Activated T-helper 1 cell treated with anti-CD3 and anti-CD28 coated beads, Interleukin-12 subunit alpha, Interleukin-12 subunit beta, Interleukin-2, Interleukin-4 antibody, amounts not matched to agents 30 ng/mL and 10 ng/mL and 1 ng/mL, durations not matched to agents 14 hours and 24 hours and 36 hours (primary cell): ENCODE measurements at regions not wholly inside any gene's neighbourhood (a gene's known extent, or its start where the extent isn't known, plus 50 kb on each side); places are given as distances from the start of the nearest gene placed in this dataset.

Experiments used
- DNase-seq: peaks from one replicate; pipeline ENCODE4 v3.0.0; 2021; ENCODE audit warnings: low spot score
- H3K27ac Mint-ChIP-seq: one replicate; pipeline ENCODE4 v1.8.0; 2021; ENCODE audit warnings: mild to moderate bottlenecking, mixed read lengths
- H3K27me3 Mint-ChIP-seq: one replicate; pipeline ENCODE4 v1.8.0; 2022; ENCODE audit warnings: mild to moderate bottlenecking, moderate library complexity, mixed read lengths; ENCODE audit not compliant: insufficient read depth
- H3K36me3 Mint-ChIP-seq: one replicate; pipeline ENCODE4 v1.8.0; 2021; ENCODE audit warnings: low read depth, mixed read lengths
- H3K4me1 Mint-ChIP-seq: one replicate; pipeline ENCODE4 v1.8.0; 2021; ENCODE audit warnings: low read depth, mixed read lengths
- H3K4me3 Mint-ChIP-seq: one replicate; pipeline ENCODE4 v1.8.0; 2021; ENCODE audit warnings: mild to moderate bottlenecking, moderate library complexity, mixed read lengths
- H3K9me3 Mint-ChIP-seq: one replicate; pipeline ENCODE4 v1.8.0; 2021; ENCODE audit warnings: mixed read lengths
- intact Hi-C: fragments of 100-400 bp; cut with micrococcal nuclease; formaldehyde crosslinking; loops from one replicate; pipeline ENCODE4 v1.15.1; 2024

DNA sequence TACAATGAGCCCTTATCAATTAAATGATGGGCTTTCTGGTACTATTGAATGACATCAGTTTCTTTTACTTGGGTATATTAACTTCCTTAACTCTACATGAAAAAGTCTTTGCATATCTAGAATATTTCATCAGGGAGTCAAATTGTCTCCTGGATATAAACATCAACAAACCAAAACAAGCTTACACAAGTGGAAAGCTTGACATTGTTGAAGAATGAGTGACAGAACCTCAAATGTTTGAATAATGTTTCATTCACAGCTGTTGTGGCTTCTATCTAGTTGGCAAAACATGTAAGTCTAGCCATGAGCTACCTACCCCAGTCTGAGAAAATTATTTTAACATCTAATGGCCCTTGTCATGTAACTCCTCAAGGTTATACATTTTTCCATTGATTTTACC, 604.8 kb upstream of the ADAMTS5 start:
- DNase-seq, result no peak
- no peaks in the 10 kb centered on the region for H3K36me3 Mint-ChIP-seq
- H3K9me3 Mint-ChIP-seq, result peaks cover 4% of the 10 kb centered on the region
- H3K27me3 Mint-ChIP-seq, result no peaks in the 10 kb centered on the region
- H3K4me1 Mint-ChIP-seq, result no peaks in the 10 kb centered on the region
- no peak overlapping the region for H3K4me3 Mint-ChIP-seq
- intact Hi-C loops, result no loop called here
- no peak overlapping the region for H3K27ac Mint-ChIP-seq

DNA sequence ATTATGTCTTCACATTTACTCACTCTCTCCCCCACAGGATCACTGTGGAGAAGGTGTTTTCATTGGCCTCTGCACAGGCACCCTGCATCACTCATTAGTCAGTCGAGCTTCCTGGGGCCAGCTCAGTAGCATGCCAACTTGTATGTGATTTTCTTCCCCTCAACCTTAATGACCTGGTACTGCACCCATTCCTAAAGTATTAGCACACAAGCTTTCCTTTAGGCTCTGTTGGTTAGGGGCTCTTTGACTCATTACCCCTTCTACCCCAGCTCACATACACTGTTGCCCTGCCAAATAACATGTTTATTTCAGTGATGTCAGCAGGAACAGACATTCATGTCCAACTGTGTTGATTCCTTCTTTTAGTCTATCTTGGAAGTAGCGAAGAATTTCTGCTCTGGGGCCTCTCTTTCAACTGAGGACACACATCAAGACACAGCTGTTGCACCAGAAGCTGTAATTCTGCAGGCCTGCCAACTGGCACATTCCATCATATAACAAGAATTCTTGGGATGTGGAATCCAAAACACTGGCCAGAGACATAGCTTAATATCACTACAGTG, 603.5 kb upstream of the ADAMTS5 start:
- H3K4me1 Mint-ChIP-seq, result no peaks in the 10 kb centered on the region
- H3K4me3 Mint-ChIP-seq, result no peak overlapping the region
- no peaks in the 10 kb centered on the region for H3K36me3 Mint-ChIP-seq
- H3K27me3 Mint-ChIP-seq, result no peaks in the 10 kb centered on the region
- no peak overlapping the region for H3K27ac Mint-ChIP-seq
- peaks cover 4% of the 10 kb centered on the region for H3K9me3 Mint-ChIP-seq
- intact Hi-C loops, result loop anchor here (1.0 kb wide), 1 partner anchor 25 kb away; no protein-coding TSS in a partner anchor
- no peak for DNase-seq

DNA sequence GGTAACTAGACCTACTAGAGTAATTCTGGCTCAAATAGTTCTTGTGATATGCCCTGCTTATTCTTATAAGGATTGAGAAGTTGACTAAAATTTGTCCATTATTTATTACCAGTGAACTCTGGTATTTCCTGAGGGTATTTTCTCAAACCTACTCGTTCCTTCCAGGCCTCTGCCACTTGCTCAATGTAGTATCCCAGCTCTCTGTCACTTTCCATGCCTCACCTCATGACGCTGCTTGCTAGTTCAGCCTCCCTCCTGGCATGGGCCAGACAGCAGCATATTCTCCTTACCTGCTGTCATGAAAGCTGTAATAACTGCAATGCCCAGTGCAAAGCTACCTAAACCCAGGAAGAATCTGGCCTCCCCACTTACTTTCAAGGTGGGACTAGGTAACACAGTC, 602.9 kb upstream of the ADAMTS5 start:
- no peak for DNase-seq
- intact Hi-C loops, result loop anchor here (1.0 kb wide), 1 partner anchor 25 kb away; no protein-coding TSS in a partner anchor
- Mint-ChIP-seq H3K9me3 (peaks cover 4% of the 10 kb centered on the region), H3K36me3 (no peaks in the 10 kb centered on the region), H3K27me3 (no peaks in the 10 kb centered on the region), H3K27ac (no peak overlapping the region), H3K4me1 (no peaks in the 10 kb centered on the region), H3K4me3 (no peak overlapping the region)

DNA sequence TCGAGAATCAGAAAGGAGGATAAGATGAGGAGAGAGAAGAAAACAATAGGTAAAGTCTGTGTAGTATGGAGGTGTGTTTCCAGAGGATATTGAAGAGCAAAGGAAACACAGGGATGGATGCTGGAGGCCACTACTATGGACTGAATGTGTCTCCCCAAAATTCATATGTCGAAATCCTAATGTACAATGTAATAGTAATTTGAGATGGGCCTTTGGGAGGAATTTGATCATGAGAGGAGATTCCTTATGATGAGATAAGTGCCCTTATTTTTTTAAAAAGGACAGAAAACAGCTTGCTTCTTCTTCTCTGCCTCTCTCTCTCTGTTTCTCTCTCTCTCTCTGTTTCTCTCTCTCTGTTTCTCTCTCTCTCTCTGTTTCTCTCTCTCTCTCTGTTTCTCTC, 602.2 kb upstream of the ADAMTS5 start:
- Mint-ChIP-seq H3K36me3 (no peaks in the 10 kb centered on the region), H3K9me3 (no peaks in the 10 kb centered on the region), H3K4me1 (no peaks in the 10 kb centered on the region), H3K4me3 (no peak overlapping the region), H3K27ac (no peak overlapping the region), H3K27me3 (no peaks in the 10 kb centered on the region)
- no peak for DNase-seq
- intact Hi-C loops, result no loop called here

DNA sequence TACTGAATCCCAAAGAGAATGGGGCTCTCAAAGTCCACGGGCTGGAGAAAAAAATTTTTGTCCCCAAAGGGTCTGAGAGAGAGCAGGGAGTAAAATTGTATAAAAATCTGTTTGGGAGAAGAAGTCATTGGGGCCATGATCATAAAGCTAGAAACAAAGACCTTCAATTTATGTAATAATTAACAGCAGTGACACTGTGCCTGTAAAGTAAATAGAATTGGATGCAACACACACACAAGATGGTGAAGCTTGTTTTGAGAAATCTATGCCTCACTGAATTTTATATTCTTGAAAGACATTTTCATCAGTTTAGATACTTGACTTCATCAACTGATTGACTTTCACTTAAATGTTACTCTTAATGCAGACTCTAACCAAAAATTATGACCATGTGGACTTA, 600.5 kb upstream of the ADAMTS5 start:
- intact Hi-C loops, result no loop called here

DNA sequence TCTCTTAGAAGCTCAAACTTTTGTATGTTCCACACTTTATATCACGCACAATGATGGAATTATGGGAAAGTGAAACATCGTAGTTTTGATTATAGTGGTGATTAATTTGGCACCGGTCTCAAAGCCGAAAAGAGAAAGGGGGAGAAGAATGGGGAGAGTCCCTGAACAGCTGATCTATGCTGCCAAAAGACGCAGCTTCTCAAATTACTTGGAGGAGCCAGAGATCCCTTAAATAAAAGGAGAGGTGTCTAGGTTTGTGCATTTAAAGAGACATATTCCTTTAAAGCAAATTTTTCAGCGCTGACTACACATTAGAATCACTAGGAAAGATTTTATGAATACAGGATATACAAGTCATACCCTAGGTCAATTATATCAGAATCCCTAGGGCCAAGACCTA, 599.6 kb upstream of the ADAMTS5 start:
- no peaks in the 10 kb centered on the region for H3K36me3 Mint-ChIP-seq
- no peaks in the 10 kb centered on the region for H3K27me3 Mint-ChIP-seq
- DNase-seq, result no peak
- H3K27ac Mint-ChIP-seq, result no peak overlapping the region
- H3K4me3 Mint-ChIP-seq, result no peak overlapping the region
- H3K9me3 Mint-ChIP-seq, result no peaks in the 10 kb centered on the region
- no peaks in the 10 kb centered on the region for H3K4me1 Mint-ChIP-seq
- intact Hi-C loops, result no loop called here

More for the DNA sequence above, 600.5 kb upstream of the ADAMTS5 start:
- Mint-ChIP-seq H3K36me3 (no peaks in the 10 kb centered on the region), H3K9me3 (no peaks in the 10 kb centered on the region), H3K27ac (no peak overlapping the region), H3K4me3 (no peak overlapping the region), H3K4me1 (no peaks in the 10 kb centered on the region), H3K27me3 (no peaks in the 10 kb centered on the region)
- no peak for DNase-seq

DNA sequence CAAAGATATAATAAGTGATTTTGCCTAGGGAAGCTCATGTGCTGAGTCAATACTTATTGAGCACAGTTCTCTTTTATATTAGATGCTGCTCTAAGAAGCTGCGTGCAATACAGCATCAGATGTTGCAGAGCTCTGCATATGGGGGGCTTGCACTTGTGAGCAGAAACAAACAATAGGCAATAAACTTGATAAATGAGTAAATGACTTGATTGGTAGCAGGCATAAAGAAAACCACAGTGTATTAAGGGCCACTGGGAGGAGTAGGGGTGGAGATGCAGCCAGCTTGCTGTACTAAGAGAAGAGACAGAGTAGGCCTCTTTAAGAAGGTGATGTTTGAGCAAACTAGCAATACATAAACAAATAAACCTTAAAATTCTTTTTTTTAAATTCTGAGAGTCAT, 598.5 kb upstream of the ADAMTS5 start:
- intact Hi-C loops, result loop anchor here (2.0 kb wide), 1 partner anchor 715 kb away; no protein-coding TSS in a partner anchor
- Mint-ChIP-seq H3K9me3 (no peaks in the 10 kb centered on the region), H3K27ac (no peak overlapping the region), H3K27me3 (no peaks in the 10 kb centered on the region), H3K4me1 (no peaks in the 10 kb centered on the region), H3K36me3 (no peaks in the 10 kb centered on the region), H3K4me3 (no peak overlapping the region)
- DNase-seq, result no peak

DNA sequence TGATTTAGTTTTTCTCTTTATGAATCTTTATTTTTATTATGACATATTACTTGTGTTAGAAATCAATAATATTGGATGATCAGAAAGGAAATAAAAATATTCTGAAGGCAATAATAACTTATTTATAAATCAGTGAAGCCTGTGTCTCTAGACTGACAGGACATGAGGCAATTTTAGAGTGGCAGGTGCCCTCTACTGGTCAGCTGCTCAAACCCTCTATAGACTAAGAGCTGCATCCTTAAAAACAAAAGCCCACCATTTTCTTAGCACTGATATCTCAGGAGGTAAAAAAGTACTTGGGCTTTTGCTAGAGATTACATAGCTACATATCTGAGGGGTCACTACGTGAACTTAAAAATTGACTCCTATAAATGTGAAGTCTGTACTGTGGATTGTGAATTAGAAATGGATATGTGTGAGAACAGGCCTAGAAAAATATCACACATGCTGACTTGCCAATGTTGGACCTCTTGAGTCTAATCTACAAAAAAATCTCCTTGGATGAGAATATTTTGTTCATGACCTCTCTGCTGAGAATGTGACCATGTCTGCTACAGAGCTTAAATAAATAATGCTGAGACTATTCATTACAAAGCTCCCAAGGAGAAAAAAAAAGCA, 597.9 kb upstream of the ADAMTS5 start:
- DNase-seq, result no peak
- intact Hi-C loops, result loop anchor here (2.0 kb wide), 1 partner anchor 714 kb away; no protein-coding TSS in a partner anchor
- no peak overlapping the region for H3K4me3 Mint-ChIP-seq

DNA sequence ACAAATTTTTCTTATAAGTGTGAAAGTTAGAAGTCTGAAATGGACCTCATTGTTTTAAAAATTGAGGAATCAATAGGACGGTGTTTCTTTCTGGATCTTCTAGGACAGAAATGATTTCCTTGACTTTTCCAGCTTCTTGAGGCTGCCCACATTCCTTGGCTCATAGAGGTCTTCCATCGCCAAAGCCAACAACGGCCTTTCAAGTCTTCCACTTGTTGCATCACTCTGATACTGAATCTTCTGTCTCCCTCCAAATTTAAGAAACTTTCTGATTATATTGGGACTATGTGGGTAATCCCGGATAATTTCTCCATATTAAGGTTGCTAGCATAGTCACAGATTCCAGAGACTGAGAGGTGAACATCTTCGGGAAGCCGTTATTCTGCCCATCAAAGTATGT, 595.4 kb upstream of the ADAMTS5 start:
- no peak for DNase-seq
- Mint-ChIP-seq H3K36me3 (no peaks in the 10 kb centered on the region), H3K9me3 (no peaks in the 10 kb centered on the region), H3K27ac (no peak overlapping the region), H3K4me1 (no peaks in the 10 kb centered on the region), H3K27me3 (no peaks in the 10 kb centered on the region), H3K4me3 (no peak overlapping the region)
- intact Hi-C loops, result no loop called here

More for the DNA sequence above, 597.9 kb upstream of the ADAMTS5 start:
- Mint-ChIP-seq H3K27ac (no peak overlapping the region), H3K36me3 (no peaks in the 10 kb centered on the region), H3K4me1 (no peaks in the 10 kb centered on the region), H3K9me3 (no peaks in the 10 kb centered on the region), H3K27me3 (no peaks in the 10 kb centered on the region)

DNA sequence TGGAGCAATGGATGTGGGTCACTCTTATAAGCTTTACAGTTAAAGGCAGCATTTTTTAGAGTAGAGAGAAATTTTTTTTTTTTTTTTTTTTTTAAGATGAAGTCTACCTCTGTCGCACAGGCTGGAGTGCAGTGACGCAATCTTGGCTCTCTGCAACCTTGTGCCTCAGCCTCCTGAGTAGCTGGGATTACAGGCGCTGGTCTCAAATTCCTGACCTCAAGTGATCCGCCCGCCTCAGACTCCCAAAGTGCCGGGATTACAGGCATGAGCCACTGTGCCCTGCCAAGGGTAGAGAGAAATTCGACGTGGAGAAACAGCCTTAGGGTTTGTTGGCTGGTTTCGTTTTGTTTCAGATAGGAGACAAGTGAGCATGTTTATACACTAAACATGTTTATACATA, 594.2 kb upstream of the ADAMTS5 start:
- Mint-ChIP-seq H3K4me3 (no peak overlapping the region), H3K27me3 (no peaks in the 10 kb centered on the region), H3K27ac (no peak overlapping the region), H3K4me1 (no peaks in the 10 kb centered on the region), H3K36me3 (no peaks in the 10 kb centered on the region), H3K9me3 (no peaks in the 10 kb centered on the region)
- no peak for DNase-seq
- intact Hi-C loops, result no loop called here

DNA sequence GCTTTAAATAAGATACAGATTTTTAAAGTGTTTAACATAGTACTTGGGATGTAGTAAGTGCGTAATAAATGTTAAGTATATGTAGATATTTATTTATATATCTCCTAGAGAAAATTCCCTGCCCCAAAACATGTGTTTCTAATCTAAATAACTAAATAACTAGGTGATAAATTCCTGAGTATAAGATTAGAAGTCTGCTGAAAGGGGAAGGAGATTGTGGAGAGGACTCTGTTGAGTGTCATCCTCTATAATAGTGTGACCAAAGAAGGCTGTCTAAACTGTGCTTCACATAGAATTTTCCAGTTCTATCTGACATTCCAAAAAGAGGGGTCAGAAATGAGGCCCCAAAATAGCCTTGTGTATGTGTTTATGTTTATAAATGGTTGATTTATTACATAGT, 590.5 kb upstream of the ADAMTS5 start:
- H3K27ac Mint-ChIP-seq, result no peak overlapping the region
- peaks cover 7% of the 10 kb centered on the region for H3K9me3 Mint-ChIP-seq
- H3K4me3 Mint-ChIP-seq, result no peak overlapping the region
- intact Hi-C loops, result no loop called here
- no peak for DNase-seq
- H3K4me1 Mint-ChIP-seq, result no peaks in the 10 kb centered on the region
- no peaks in the 10 kb centered on the region for H3K36me3 Mint-ChIP-seq
- H3K27me3 Mint-ChIP-seq, result no peaks in the 10 kb centered on the region

DNA sequence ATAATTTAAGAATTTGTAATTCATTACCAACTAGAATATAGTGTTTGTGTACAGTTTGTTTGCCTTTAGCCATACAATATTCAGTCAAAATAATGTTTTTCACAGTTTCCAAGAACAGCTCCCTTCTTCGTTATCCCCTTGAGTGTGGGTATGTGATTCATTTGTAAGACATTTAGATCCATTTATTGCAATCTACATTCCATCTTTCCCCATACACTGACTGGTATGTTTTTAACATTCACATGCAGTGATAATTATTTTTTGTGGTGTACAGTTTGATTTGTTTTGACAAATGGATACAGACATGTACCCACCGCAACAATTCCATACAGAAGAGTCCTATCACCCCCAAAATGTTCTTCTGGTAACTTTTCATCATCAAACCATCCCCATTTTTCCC, 589.1 kb upstream of the ADAMTS5 start:
- Mint-ChIP-seq H3K27ac (no peak overlapping the region), H3K27me3 (no peaks in the 10 kb centered on the region), H3K4me1 (no peaks in the 10 kb centered on the region), H3K4me3 (no peak overlapping the region), H3K36me3 (no peaks in the 10 kb centered on the region), H3K9me3 (peaks cover 7% of the 10 kb centered on the region)
- DNase-seq, result no peak
- intact Hi-C loops, result no loop called here

DNA sequence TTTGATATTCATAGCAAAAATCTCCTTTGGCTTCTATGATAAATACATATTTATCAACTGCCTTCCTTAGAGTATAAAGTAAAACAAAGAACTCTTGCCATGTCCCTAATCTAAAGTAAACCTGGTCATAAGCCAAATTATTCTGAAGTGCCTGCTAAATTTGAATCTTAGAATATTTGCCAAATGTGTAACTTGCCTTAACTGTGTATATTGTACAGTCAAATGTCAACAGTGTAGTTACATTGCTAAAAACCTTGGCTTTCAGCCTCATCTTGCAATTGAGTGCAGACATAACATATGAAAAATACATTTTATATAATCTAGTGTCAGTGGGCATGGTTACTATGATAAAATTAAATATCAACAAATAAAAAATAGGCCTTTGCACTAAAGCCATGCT, 583.4 kb upstream of the ADAMTS5 start:
- intact Hi-C loops, result no loop called here
- H3K4me1 Mint-ChIP-seq, result no peaks in the 10 kb centered on the region
- peaks cover 11% of the 10 kb centered on the region for H3K9me3 Mint-ChIP-seq
- no peak for DNase-seq
- no peaks in the 10 kb centered on the region for H3K36me3 Mint-ChIP-seq
- H3K4me3 Mint-ChIP-seq, result no peak overlapping the region
- H3K27me3 Mint-ChIP-seq, result no peaks in the 10 kb centered on the region
- H3K27ac Mint-ChIP-seq, result no peak overlapping the region

DNA sequence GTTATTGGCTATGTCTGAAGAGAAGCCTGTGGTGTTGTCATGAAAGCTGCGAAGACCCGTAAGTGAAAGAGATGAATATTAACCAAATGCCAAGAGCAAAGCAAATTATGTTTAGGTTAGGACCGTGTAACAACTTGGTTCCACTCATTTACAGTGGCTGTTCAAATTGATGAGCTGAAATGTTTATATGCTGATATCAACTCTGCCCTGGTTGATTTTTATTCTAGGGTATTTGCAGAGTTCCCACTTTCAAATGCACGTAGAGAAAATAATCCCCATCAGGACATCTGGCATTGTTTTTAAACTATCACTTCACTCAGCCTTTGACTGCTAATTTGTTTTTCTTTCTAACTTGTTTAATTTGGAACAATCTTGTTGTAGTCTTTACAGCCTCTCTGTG, 581.6 kb upstream of the ADAMTS5 start:
- DNase-seq, result no peak
- H3K4me3 Mint-ChIP-seq, result no peak overlapping the region
- H3K4me1 Mint-ChIP-seq, result no peaks in the 10 kb centered on the region
- H3K27me3 Mint-ChIP-seq, result no peaks in the 10 kb centered on the region
- no peaks in the 10 kb centered on the region for H3K36me3 Mint-ChIP-seq
- peaks cover 11% of the 10 kb centered on the region for H3K9me3 Mint-ChIP-seq
- H3K27ac Mint-ChIP-seq, result no peak overlapping the region
- intact Hi-C loops, result no loop called here
